GM12878 (cell line): ENCODE measurements at regions not wholly inside any gene's neighbourhood (a gene's known extent, or its start where the extent isn't known, plus 50 kb on each side); places are given as distances from the start of the nearest gene placed in this dataset.

ENCODE experiments used
- ATAC-seq: fragments of 200-7000 bp; cut with Tn5 transposase; 3 replicates; pipeline ENCODE4 v1.9.1; 2020; ENCODE audit warnings: mild to moderate bottlenecking, moderate library complexity
- BruUV-seq: library from RNA; stranded (reverse); fragments of 400-500 nt; replicated peaks from 2 replicates; lab custom pipeline; 2021; lab: Mats Ljungman, UMichigan
- CTCF ChIA-PET: fragments of 300-600 bp; sonication (Branson Sonifier 250); formaldehyde crosslinking; extraction: SDS; loops from one replicate; lab custom pipeline; 2021; ENCODE audit warnings: inconsistent platforms; lab: Yijun Ruan, JAX
- POLR2A ChIA-PET: fragments of 350-600 bp; formaldehyde crosslinking; extraction: SDS; loops from one replicate; lab custom pipeline; 2021; ENCODE audit warnings: inconsistent platforms; lab: Charles Lee
- RAD21 ChIA-PET: fragments of 300-600 bp; sonication (Branson Sonifier 250); formaldehyde crosslinking; loops from one replicate; lab custom pipeline; 2023; ENCODE audit warnings: antibody characterized with exemption; ENCODE audit not compliant: unreplicated experiment; lab: Charles Lee
- SMC1A ChIA-PET: fragments of 300-600 bp; sonication (Branson Sonifier 250); formaldehyde crosslinking; loops from one replicate; lab custom pipeline; 2023; ENCODE audit not compliant: unreplicated experiment, uncharacterized antibody; lab: Charles Lee
- DNase-seq: peaks from one replicate; pipeline ENCODE4 v3.0.0-alpha.2; 2011; ENCODE audit warnings: low read depth, low spot score
- FAIRE-seq: peaks from 3 replicates; lab custom pipeline; 2011; peaks lifted over from hg19 to GRCh38; lab: Jason Lieb, UNC
- H2AFZ ChIP-seq: 2 replicates; pipeline ENCODE4 v1.6.0; 2011; ENCODE audit warnings: low read depth, low read length, control low read depth; ENCODE audit not compliant: control insufficient read depth
- H3K27ac ChIP-seq: 2 replicates; pipeline ENCODE4 v1.5.1; 2011; ENCODE audit warnings: control low read depth; ENCODE audit not compliant: control insufficient read depth, insufficient read depth
- H3K27me3 ChIP-seq, 2 experiments: replicated peaks in 1 of 2; 2 replicates each; pipeline versions ENCODE4 v1.6.0 to v1.6.1; 2011; ENCODE audit warnings: low read length in 1 of 2; ENCODE audit not compliant: control insufficient read depth in 2 of 2, insufficient read depth in 2 of 2
- H3K36me3 ChIP-seq, 2 experiments: 2 replicates each; pipeline ENCODE4 v1.5.1; 2011; ENCODE audit warnings: low read length in 1 of 2; ENCODE audit not compliant: control insufficient read depth in 2 of 2, insufficient read depth in 2 of 2
- H3K4me1 ChIP-seq: 2 replicates; pipeline ENCODE4 v1.6.1; 2011; ENCODE audit warnings: mild to moderate bottlenecking, low read length, moderate library complexity, mixed read lengths; ENCODE audit not compliant: control insufficient read depth, insufficient read depth
- H3K4me2 ChIP-seq: 2 replicates; pipeline ENCODE4 v1.6.0; 2011; ENCODE audit warnings: control low read depth; ENCODE audit not compliant: control insufficient read depth, insufficient read depth
- H3K4me3 ChIP-seq: fragments of 200-600 bp; sonication (generic); 2 replicates; pipeline ENCODE4 v1.5.1; 2016
- H3K79me2 ChIP-seq: 2 replicates; pipeline ENCODE4 v1.6.0; 2011; ENCODE audit warnings: low read length; ENCODE audit not compliant: control insufficient read depth, insufficient read depth
- H3K9ac ChIP-seq: 2 replicates; pipeline ENCODE4 v1.8.0; 2011; ENCODE audit warnings: low read length, control low read depth, mixed read lengths; ENCODE audit not compliant: control insufficient read depth, insufficient read depth
- H3K9me3 ChIP-seq: replicated peaks from 3 replicates; pipeline ENCODE4 v1.5.1; 2011; ENCODE audit warnings: mild to moderate bottlenecking, low read length; ENCODE audit not compliant: control insufficient read depth, insufficient read depth
- H4K20me1 ChIP-seq: 2 replicates; pipeline ENCODE4 v1.6.0; 2011; ENCODE audit not compliant: control insufficient read depth, insufficient read depth
- ATF7 ChIP-seq: fragments of 450-650 bp; IDR thresholded peaks from 2 replicates; pipeline ENCODE4 v1.6.1; 2016; ENCODE audit warnings: low read depth, mild to moderate bottlenecking
- BHLHE40 ChIP-seq, 2 experiments: fragments of 450-650 bp in 1 of 2; IDR thresholded peaks; 2 replicates each; pipeline ENCODE4 v1.6.1; 2011 to 2017; ENCODE audit warnings: low read depth in 2 of 2, borderline replicate concordance in 1 of 2, improper control_type of control experiment in 1 of 2, low read length in 1 of 2, mild to moderate bottlenecking in 1 of 2
- CEBPB ChIP-seq, 2 experiments: fragments of 150-350 bp in 1 of 2; IDR thresholded peaks; 2 replicates each; pipeline ENCODE4 v1.6.1; 2012 to 2014; ENCODE audit warnings: low read depth in 2 of 2, low read length in 2 of 2, borderline replicate concordance in 1 of 2, inconsistent platforms in 1 of 2
- CHD1 ChIP-seq: IDR thresholded peaks from 2 replicates; pipeline ENCODE4 v1.6.1; 2012; ENCODE audit warnings: low read depth, low read length, improper control_type of control experiment
- EED ChIP-seq: sonication (generic); IDR thresholded peaks from 2 replicates; pipeline ENCODE4 v1.6.1; 2016; ENCODE audit warnings: antibody characterized with exemption, low read depth
- ETV6 ChIP-seq, 2 experiments: fragments of 450-650 bp in 1 of 2; IDR thresholded peaks in 1 of 2; conservative IDR thresholded peaks in 1 of 2; 2 replicates each; pipeline ENCODE4 v1.6.1; 2014; ENCODE audit warnings: antibody characterized with exemption in 1 of 2, borderline replicate concordance in 1 of 2, low read depth in 1 of 2, mild to moderate bottlenecking in 1 of 2, moderate library complexity in 1 of 2
- HDAC2 ChIP-seq: fragments of 200-600 bp; sonication (generic); IDR thresholded peaks from 2 replicates; pipeline ENCODE4 v1.6.1; 2017
- KDM1A ChIP-seq: fragments of 200-600 bp; sonication (generic); IDR thresholded peaks from 2 replicates; pipeline ENCODE4 v1.6.1; 2016; ENCODE audit warnings: borderline replicate concordance
- MEF2B ChIP-seq: fragments of 450-650 bp; IDR thresholded peaks from 2 replicates; pipeline ENCODE4 v1.6.1; 2018; ENCODE audit warnings: mild to moderate bottlenecking, moderate library complexity; ENCODE audit not compliant: partially characterized antibody, poor library complexity, severe bottlenecking
- RELB ChIP-seq: fragments of 450-650 bp; IDR thresholded peaks from 2 replicates; pipeline ENCODE4 v1.6.1; 2017; ENCODE audit warnings: low read depth, mild to moderate bottlenecking, moderate library complexity
- SREBF1 ChIP-seq: IDR thresholded peaks from 2 replicates; pipeline ENCODE4 v1.6.1; 2012; ENCODE audit warnings: mild to moderate bottlenecking, low read length
- SUZ12 ChIP-seq: fragments of 200-600 bp; sonication (generic); IDR thresholded peaks from one replicate; pipeline ENCODE4 v1.6.1; 2018; ENCODE audit warnings: antibody characterized with exemption, mild to moderate bottlenecking; ENCODE audit not compliant: unreplicated experiment
- YBX1 ChIP-seq: fragments of 450-650 bp; IDR thresholded peaks from 2 replicates; pipeline ENCODE4 v1.6.1; 2016; ENCODE audit warnings: antibody characterized with exemption
- WGBS: methylation state at CpG from one replicate; pipeline ENCODE4 v1.1.6; 2016; ENCODE audit warnings: low lambda C conversion rate; ENCODE audit not compliant: insufficient replicate concordance, insufficient coverage; ENCODE audit errors: missing lambda C conversion rate; 5-methylcytosine and 5-hydroxymethylcytosine counted together
- in situ Hi-C: fragments of 300-500 bp; cut with MboI; formaldehyde crosslinking; loops from 9 replicates; pipeline ENCODE4 v1.14.3; 2018; ENCODE audit warnings: mixed read lengths
- intact Hi-C: fragments of 100-400 bp; cut with micrococcal nuclease; formaldehyde crosslinking; loops from one replicate; pipeline ENCODE4 v1.14.2; 2022; ENCODE audit not compliant: unreplicated experiment

DNA sequence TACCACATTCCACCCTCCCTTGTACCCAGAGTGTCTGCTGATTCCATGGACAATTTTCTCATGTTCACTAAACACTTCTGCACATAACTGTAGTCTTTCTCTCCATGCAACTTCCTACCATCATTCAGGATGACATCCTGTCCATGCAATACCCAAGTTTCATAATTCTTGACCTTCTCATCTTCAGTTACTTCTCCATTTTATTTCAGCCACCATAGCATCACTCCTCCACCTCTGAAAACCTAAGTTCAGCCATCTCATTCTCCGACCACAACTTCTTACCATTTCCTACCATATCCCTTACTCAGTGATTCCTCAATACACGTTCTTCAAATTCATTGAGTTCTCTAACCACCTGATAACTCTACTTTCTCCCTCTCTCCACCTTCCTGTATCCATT is 216.5 kb upstream of the TENT5A start:
- ChIA-PET POLR2A (no interaction called here), CTCF (no interaction called here), RAD21 (no interaction called here), SMC1A (no interaction called here)
- intact Hi-C loops: no loop called here
- H4K20me1 ChIP-seq: no peaks in the 10 kb centered on the region
- H3K36me3 ChIP-seq: no peaks in the 10 kb centered on the region
- H3K27ac ChIP-seq: no peak overlapping the region
- no peak overlapping the region for H3K4me2 ChIP-seq
- ATAC-seq (no peak), DNase-seq (no peak), FAIRE-seq (no peak)
- no TSS peak for BruUV-seq
- H3K9ac ChIP-seq: no peak overlapping the region
- H3K27me3 ChIP-seq: no peaks in the 10 kb centered on the region
- no peaks in the 10 kb centered on the region for H3K4me1 ChIP-seq
- in situ Hi-C loops: no loop called here
- H3K79me2 ChIP-seq: no peaks in the 10 kb centered on the region
- TF ChIP-seq BHLHE40 (IDR thresholded peaks at IDR 0.05; ENCODE audit: borderline replicate concordance in 1 of 2, low read depth in 2 of 2, low read length in 1 of 2) (no peak), HDAC2 (no peak), RELB (no peak), MEF2B (no peak), CHD1 (no peak), EED (no peak), YBX1 (no peak), ATF7 (no peak), ETV6 (conservative IDR thresholded peaks at IDR 0.05 in 1 of 2, IDR thresholded peaks at IDR 0.05 in 1 of 2; ENCODE audit: borderline replicate concordance in 1 of 2, low read depth in 1 of 2) (no peak), SREBF1 (no peak), SUZ12 (no peak), CEBPB (IDR thresholded peaks at IDR 0.05; ENCODE audit: borderline replicate concordance in 1 of 2, low read depth in 2 of 2, low read length in 2 of 2) (no peak), KDM1A (no peak)
- H2AFZ ChIP-seq: no peak overlapping the region
- 5% methylated on average over 2 of the region's 2 CpGs for WGBS
- no peak overlapping the region for H3K4me3 ChIP-seq
- no peaks in the 10 kb centered on the region; the same call in 2 of the 3 replicates for H3K9me3 ChIP-seq
